ENCODE measurements at regions not wholly inside any gene's neighbourhood (a gene's known extent, or its start where the extent isn't known, plus 50 kb on each side); places are given as distances from the start of the nearest gene placed in this dataset.

GRCh38 chr3:59131016-59131766 is 81.4 kb upstream of the CFAP20DC start:
- no peak for TF ChIP-seq NR2F2 (IDR thresholded peaks at IDR 0.05)
- no peak for TF ChIP-seq RAD21 (IDR thresholded peaks at IDR 0.05)
- no peak for TF ChIP-seq MAX (IDR thresholded peaks at IDR 0.05)
- TF ChIP-seq JUND (IDR thresholded peaks at IDR 0.05) = no peak
- no peak for TF ChIP-seq REST (IDR thresholded peaks at IDR 0.05)
- TF ChIP-seq CTCF (IDR thresholded peaks at IDR 0.05; ENCODE audit: low read depth, low read length, missing input control) = no peak
